ENCODE measurements at regions not wholly inside any gene's neighbourhood (a gene's known extent, or its start where the extent isn't known, plus 50 kb on each side); places are given as distances from the start of the nearest gene placed in this dataset.

DNA sequence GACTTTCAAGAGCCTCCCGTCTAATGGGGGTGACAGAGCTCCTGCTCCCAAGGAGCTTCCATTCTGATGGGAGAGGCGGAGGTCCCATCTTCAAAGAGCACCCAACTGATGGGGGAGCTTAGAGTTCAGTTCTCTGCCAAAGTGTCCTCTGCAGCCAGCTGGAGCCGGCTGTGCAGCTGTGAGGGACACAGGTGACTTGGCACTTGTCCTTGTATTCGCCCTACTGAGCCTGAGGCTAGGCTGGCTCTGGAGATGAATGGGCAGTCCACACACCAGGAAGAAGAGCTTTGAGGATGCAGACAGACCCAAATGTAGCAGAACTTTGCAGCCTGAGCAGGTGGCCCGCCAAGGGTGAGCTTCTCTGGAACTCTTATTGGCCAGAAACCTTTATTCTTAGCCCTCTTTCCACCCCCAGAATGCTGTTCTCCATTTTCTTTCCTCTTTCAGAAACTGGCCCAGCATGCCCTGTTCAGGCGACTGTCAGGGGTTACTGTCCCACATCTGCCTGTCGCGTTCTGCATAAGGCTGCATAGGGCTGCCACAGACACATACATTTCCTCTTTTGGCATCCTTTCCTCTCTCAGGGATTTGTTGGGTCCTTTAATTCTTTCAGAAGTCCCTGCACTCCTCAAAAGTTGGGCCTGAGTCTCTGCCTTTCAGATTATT lies 108.7 kb upstream of the LRFN2 start:
- H3K27ac Mint-ChIP-seq, result no peak overlapping the region
- no peak for ATAC-seq
- no peak overlapping the region for H3K4me3 Mint-ChIP-seq
- peaks cover 0 to 9% (median 2%) of the 10 kb centered on the region in 5 donors for H3K27me3 Mint-ChIP-seq
- no peaks in the 10 kb centered on the region for H3K36me3 Mint-ChIP-seq
- H3K4me1 Mint-ChIP-seq, result peaks cover 0 to 3% (median 0%) of the 10 kb centered on the region in 4 donors
- H3K9me3 Mint-ChIP-seq, result no peaks in the 10 kb centered on the region
- no peak for DNase-seq
- POLR2A ChIA-PET, result no interaction called here

DNA sequence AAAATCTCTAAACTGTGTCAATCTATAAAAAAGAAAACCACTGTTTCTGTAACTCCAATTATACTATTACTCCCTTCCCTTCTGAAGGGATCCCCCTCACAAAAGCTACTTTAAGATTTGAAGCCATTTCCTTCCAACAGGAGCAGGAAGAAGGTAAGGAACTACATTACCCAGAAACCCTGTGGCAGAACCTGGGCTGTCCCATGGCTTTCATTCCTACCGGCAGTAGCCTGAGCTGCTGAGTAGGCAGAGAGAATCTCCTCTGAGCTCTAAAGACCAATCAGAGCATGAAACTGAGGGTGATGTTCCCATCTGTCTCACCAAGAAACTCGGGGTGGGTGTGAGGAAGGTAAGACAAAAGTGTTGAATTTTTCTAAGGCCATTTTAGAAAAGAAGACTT lies 108.0 kb upstream of the LRFN2 start:
- Mint-ChIP-seq H3K4me1 (peaks cover 0 to 3% (median 0%) of the 10 kb centered on the region in 4 donors), H3K4me3 (no peak overlapping the region), H3K27me3 (peaks cover 0 to 9% (median 2%) of the 10 kb centered on the region in 5 donors), H3K9me3 (no peaks in the 10 kb centered on the region), H3K27ac (no peak overlapping the region), H3K36me3 (no peaks in the 10 kb centered on the region)
- POLR2A ChIA-PET, result interaction anchor here (0.6 kb wide), 1 partner anchor 581 kb away, joined by 4 read pairs; no protein-coding TSS in a partner anchor
- ATAC-seq (no peak), DNase-seq (no peak)

DNA sequence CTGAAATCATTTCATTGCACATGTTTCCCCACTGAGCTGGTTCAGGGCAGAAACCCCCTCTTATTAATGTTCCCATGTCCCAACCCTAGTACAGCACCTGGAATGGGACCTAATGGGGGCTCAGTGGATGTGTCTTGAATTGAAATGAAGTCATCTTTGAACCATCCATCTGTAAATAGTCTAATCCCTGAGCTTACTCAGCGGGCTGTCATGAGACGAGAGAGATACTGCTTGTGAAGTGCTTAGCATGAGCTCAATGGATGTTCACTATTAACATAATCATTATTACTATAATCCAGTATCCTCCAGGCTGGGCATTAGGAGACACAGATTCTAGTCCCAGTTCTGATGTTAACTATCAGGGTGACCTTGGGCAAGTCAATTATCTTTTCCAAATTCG lies 106.6 kb upstream of the LRFN2 start:
- H3K27ac Mint-ChIP-seq, result no peak overlapping the region
- peaks cover 3 to 16% (median 7%) of the 10 kb centered on the region in 5 donors for H3K27me3 Mint-ChIP-seq
- ATAC-seq (no peak), DNase-seq (no peak)
- POLR2A ChIA-PET, result no interaction called here
- peaks cover 0 to 3% (median 0%) of the 10 kb centered on the region in 4 donors for H3K4me1 Mint-ChIP-seq
- no peaks in the 10 kb centered on the region for H3K36me3 Mint-ChIP-seq
- H3K9me3 Mint-ChIP-seq, result no peaks in the 10 kb centered on the region
- no peak overlapping the region for H3K4me3 Mint-ChIP-seq

- H3K4me1 Mint-ChIP-seq, result peaks cover 0 to 3% (median 0%) of the 10 kb centered on the region in 4 donors
- POLR2A ChIA-PET, result no interaction called here
- no peak overlapping the region for H3K4me3 Mint-ChIP-seq
- H3K9me3 Mint-ChIP-seq, result no peaks in the 10 kb centered on the region
- H3K27me3 Mint-ChIP-seq, result peaks cover 4 to 30% (median 12%) of the 10 kb centered on the region in 5 donors
- DNase-seq, result no peak
- no peak for ATAC-seq
- no peaks in the 10 kb centered on the region for H3K36me3 Mint-ChIP-seq
- no peak overlapping the region for H3K27ac Mint-ChIP-seq
Observed at GRCh38 chr6:40692337-40692736, 105.2 kb upstream of the LRFN2 start.

DNA sequence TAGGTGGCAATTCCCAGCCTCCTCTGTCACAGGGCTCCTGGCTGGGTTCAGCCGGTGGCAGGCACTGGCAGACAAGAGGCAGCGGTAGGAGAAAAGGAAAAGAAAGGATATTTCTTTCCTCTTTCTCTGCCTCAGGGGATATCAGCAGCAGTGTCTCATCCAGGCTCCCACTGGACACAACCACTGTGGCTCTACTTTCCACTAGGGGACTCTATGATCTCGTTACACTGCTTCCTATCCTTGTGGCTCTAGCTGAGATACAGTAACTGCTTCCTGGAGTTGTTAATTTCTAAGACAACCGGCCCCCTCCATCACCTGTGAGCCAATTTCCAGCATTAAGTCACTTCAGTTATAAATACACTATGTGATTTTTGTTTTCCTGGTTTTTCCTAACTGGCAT lies 102.0 kb upstream of the LRFN2 start:
- peaks cover 0 to 16% (median 3%) of the 10 kb centered on the region in 9 donors for H3K9me3 Mint-ChIP-seq
- H3K4me1 Mint-ChIP-seq, result peaks cover 0 to 6% (median 2%) of the 10 kb centered on the region in 4 donors
- POLR2A ChIA-PET, result no interaction called here
- H3K4me3 Mint-ChIP-seq, result no peak overlapping the region
- no peak overlapping the region for H3K27ac Mint-ChIP-seq
- H3K27me3 Mint-ChIP-seq, result peaks cover 14 to 44% (median 19%) of the 10 kb centered on the region in 5 donors
- peaks cover 0 to 3% (median 3%) of the 10 kb centered on the region in 3 donors for H3K36me3 Mint-ChIP-seq
- no peak for ATAC-seq
- no peak for DNase-seq

DNA sequence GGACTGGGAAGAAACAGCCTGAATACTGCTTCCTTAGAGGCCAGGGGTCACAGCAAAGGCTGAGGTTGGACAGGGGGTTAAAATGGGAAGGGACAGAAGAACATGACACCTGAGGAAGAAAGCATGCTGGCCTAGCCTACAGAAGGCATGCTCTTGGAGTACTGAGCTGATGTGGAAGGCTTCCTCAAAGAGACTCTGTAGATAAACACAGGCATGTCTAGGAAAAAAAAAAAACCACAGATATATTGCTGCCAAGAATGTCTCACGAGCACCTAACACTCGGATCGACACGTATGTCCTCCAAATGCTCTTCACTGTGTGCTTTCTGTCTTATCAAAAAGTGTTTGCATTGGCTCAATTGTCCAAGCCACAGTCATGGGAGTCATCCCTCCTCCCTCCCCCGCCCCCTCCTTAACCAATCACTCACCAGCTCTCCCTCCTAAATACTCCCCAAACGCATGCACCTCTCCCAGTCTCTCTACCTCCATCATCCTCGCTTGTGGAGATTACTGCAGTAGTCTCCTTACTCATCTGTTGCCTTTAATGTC lies 101.1 kb upstream of the LRFN2 start:
- POLR2A ChIA-PET, result no interaction called here
- peaks cover 14 to 44% (median 17%) of the 10 kb centered on the region in 5 donors for H3K27me3 Mint-ChIP-seq

DNA sequence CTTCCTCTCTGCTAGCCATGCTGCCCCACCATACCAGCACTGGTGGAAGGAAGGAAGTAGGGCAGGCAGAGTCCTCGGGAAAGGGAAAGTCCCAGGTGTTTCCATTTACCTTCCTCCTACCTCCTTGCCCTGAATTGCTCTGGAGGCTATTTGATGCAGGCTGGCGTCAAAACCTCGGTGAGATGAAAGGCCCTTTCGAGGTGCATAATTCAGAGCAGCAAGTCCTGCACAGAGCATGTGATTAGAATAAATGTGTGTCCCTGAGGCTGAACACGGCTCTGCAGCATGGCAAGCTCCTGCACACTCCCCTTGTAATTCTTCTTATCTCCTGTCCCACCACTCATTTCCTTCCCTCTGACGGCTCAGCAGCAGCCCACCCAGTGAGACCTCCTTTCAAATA lies 98.7 kb upstream of the LRFN2 start:
- peaks cover 0 to 6% (median 2%) of the 10 kb centered on the region in 4 donors for H3K4me1 Mint-ChIP-seq

More for the DNA sequence above, 101.1 kb upstream of the LRFN2 start:
- DNase-seq (no peak), ATAC-seq (no peak)
- H3K36me3 Mint-ChIP-seq, result peaks cover 0 to 3% (median 3%) of the 10 kb centered on the region in 3 donors
- peaks cover 0 to 6% (median 2%) of the 10 kb centered on the region in 4 donors for H3K4me1 Mint-ChIP-seq
- H3K4me3 Mint-ChIP-seq, result no peak overlapping the region
- H3K9me3 Mint-ChIP-seq, result peaks cover 0 to 16% (median 3%) of the 10 kb centered on the region in 9 donors
- no peak overlapping the region for H3K27ac Mint-ChIP-seq

DNA sequence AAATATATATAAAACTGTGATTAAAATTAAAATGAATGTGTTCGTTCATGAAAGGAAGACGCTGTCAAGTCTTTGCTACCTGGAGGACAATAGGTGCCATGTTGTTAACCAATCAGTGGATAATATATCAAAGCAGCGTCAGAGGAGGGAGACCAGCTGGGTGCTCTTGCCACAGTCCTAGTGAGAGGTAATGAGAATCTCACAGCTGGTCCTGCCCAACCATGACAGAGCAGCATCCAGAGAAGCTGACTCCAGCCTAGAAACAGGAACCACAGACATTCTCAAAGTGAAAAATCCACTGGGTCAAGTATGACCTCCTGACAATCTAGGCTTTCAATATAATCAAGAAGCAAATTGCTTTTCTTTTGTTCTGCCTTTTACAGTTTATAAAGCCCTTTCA lies 94.5 kb upstream of the LRFN2 start:
- Mint-ChIP-seq H3K4me1 (peaks cover 0 to 6% (median 2%) of the 10 kb centered on the region in 4 donors), H3K27me3 (peaks cover 5 to 13% (median 10%) of the 10 kb centered on the region in 5 donors), H3K27ac (no peak overlapping the region), H3K36me3 (peaks cover 0 to 9% (median 3%) of the 10 kb centered on the region in 3 donors), H3K4me3 (no peak overlapping the region), H3K9me3 (peaks cover 0 to 26% (median 7%) of the 10 kb centered on the region in 9 donors)
- no peak for ATAC-seq
- POLR2A ChIA-PET, result no interaction called here
- DNase-seq, result no peak

More for the DNA sequence above, 98.7 kb upstream of the LRFN2 start:
- POLR2A ChIA-PET, result no interaction called here
- DNase-seq (no peak), ATAC-seq (no peak)
- Mint-ChIP-seq H3K27me3 (peaks cover 16 to 35% (median 20%) of the 10 kb centered on the region in 5 donors), H3K36me3 (peaks cover 0 to 3% (median 3%) of the 10 kb centered on the region in 3 donors), H3K4me3 (no peak overlapping the region), H3K27ac (no peak overlapping the region), H3K9me3 (peaks cover 0 to 16% (median 3%) of the 10 kb centered on the region in 9 donors)

DNA sequence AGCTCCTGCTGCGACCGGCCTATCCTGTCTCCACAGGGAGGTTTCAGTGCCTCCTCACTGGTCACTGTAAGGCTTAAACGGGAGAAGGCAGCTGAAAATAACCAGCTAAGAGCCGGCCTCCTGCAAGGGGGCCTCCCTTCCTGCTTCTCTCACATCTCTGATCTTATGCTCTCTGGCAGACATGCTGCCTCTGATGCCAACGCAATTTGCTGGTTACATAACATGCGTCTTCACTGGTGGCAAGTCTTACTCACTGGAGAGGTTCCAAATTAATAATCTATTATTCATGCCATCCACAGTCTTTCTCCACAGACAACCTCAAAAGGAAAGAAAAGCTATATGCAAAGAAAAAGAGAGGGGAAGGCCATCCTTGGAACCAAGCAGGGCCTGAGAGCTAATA lies 91.8 kb upstream of the LRFN2 start:
- POLR2A ChIA-PET, result no interaction called here
- DNase-seq, result no peak
- H3K36me3 Mint-ChIP-seq, result peaks cover 0 to 5% (median 0%) of the 10 kb centered on the region in 3 donors
- H3K27me3 Mint-ChIP-seq, result peaks cover 4 to 11% (median 9%) of the 10 kb centered on the region in 5 donors
- H3K9me3 Mint-ChIP-seq, result peaks cover 0 to 10% (median 3%) of the 10 kb centered on the region in 9 donors
- no peaks in the 10 kb centered on the region for H3K4me1 Mint-ChIP-seq
- no peak for ATAC-seq
- H3K4me3 Mint-ChIP-seq, result no peak overlapping the region
- H3K27ac Mint-ChIP-seq, result no peak overlapping the region

DNA sequence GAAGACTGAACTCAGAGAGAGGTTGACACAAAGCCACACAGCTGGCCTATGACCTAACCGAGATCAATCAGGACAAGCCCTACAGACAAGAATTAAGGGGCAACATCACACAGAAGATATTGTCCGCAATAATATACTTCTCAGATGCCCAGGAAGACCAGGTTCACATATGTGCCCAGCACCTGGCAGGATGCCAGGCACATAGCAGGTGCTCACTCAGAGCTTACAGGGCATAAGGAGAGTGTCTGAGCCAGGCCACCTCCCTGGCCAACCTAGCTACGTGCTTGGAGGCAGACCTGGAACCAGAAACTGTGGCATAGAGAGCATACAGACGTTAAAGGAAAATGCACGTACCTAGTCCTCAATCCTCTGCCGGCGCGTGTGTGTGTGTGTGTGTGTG lies 87.0 kb upstream of the LRFN2 start:
- POLR2A ChIA-PET, result no interaction called here
- H3K36me3 Mint-ChIP-seq, result peaks cover 0 to 5% (median 0%) of the 10 kb centered on the region in 3 donors
- ATAC-seq (no peak), DNase-seq (no peak)
- H3K9me3 Mint-ChIP-seq, result peaks cover 0 to 10% (median 5%) of the 10 kb centered on the region in 9 donors
- no peak overlapping the region for H3K4me3 Mint-ChIP-seq
- H3K4me1 Mint-ChIP-seq, result no peaks in the 10 kb centered on the region
- H3K27ac Mint-ChIP-seq, result no peak overlapping the region
- H3K27me3 Mint-ChIP-seq, result peaks cover 2 to 17% (median 8%) of the 10 kb centered on the region in 5 donors

GRCh38 chr6:40672087-40672486 lies 84.9 kb upstream of the LRFN2 start:
- Mint-ChIP-seq H3K9me3 (peaks cover 0 to 10% (median 4%) of the 10 kb centered on the region in 9 donors), H3K27me3 (peaks cover 0 to 20% (median 8%) of the 10 kb centered on the region in 5 donors), H3K4me3 (no peak overlapping the region), H3K27ac (no peak overlapping the region), H3K36me3 (no peaks in the 10 kb centered on the region), H3K4me1 (no peaks in the 10 kb centered on the region)
- POLR2A ChIA-PET, result no interaction called here
- no peak for ATAC-seq
- DNase-seq, result no peak

GRCh38 chr6:40671694-40672050 lies 84.5 kb upstream of the LRFN2 start:
- DNase-seq, result no peak
- Mint-ChIP-seq H3K27me3 (peaks cover 0 to 20% (median 8%) of the 10 kb centered on the region in 5 donors), H3K9me3 (peaks cover 0 to 11% (median 4%) of the 10 kb centered on the region in 9 donors), H3K27ac (no peak overlapping the region), H3K4me3 (no peak overlapping the region), H3K4me1 (no peaks in the 10 kb centered on the region), H3K36me3 (no peaks in the 10 kb centered on the region)
- POLR2A ChIA-PET, result no interaction called here
- ATAC-seq, result no peak

DNA sequence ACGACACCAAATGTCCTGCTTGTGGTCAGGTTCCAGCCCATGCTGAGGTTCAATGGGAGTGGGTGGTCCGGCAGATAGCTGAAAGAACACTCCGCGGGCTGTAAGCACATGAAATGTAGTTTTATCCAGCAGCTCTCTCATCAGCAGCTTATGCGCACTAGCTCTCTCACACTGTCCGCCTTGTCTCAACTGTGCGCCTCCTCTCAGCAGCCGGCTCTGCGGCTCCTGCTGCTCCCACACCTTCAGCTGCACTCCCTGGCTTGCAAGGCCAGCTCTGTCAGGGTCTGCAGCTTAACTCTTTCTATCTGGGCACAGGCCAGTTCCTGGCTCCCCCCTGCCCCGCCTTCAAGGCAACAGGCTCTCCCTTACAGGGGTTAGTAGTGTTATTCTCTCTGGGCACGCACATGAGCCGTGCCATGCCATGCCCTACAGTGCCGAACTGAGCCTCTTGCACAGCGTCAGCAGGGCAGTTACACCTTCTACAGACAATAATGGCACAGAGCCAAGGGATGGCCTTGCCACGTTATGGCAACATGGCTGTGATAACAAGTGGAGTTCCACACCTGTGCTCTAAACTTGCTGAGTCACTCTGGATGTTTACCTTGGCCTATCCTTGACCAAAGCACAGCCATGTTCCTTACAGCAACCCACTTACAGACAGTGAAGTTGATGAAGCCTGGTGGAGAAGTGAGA lies 84.0 kb upstream of the LRFN2 start:
- DNase-seq (no peak), ATAC-seq (no peak)
- Mint-ChIP-seq H3K27me3 (peaks cover 0 to 18% (median 8%) of the 10 kb centered on the region in 5 donors), H3K4me1 (no peaks in the 10 kb centered on the region), H3K36me3 (no peaks in the 10 kb centered on the region), H3K4me3 (no peak overlapping the region), H3K9me3 (peaks cover 0 to 16% (median 7%) of the 10 kb centered on the region in 9 donors), H3K27ac (no peak overlapping the region)
- POLR2A ChIA-PET, result no interaction called here

All from naive thymus-derived CD8-positive, alpha-beta T cell (primary cell).